ENCODE measurements at regions not wholly inside any gene's neighbourhood (a gene's known extent, or its start where the extent isn't known, plus 50 kb on each side); places are given as distances from the start of the nearest gene placed in this dataset.

DNA sequence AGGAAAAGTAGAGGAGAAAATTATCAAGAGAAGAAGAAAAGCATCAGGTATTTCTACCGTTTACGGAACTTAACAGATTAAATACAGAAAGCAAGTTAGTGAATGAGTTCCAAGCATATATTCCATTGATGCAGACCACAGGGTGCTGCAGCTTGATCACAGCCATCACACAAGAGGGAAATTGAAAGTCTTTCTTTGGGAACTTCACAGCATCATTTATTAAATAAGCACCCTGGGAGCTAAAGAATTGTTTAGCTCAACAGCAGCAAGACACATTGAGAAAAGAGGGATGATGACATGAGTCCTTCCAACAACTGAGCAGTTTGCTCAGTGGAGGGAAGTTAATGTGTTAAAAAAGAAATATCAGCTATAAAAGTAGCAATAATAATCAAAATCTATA lies 69.3 kb upstream of the DYNC1I2 start:
- H3K27ac ChIP-seq (ENCODE audit: low read depth, low read length, poor library complexity, severe bottlenecking): no peak overlapping the region
- no peaks in the 10 kb centered on the region for H3K9me2 ChIP-seq (ENCODE audit: insufficient read depth, low read length)
- H3K4me2 ChIP-seq (ENCODE audit: low read length): no peak overlapping the region
- H3K79me2 ChIP-seq (ENCODE audit: insufficient read depth, low read depth, low read length): no peaks in the 10 kb centered on the region
- no peaks in the 10 kb centered on the region for H3K9me3 ChIP-seq (ENCODE audit: low read length)
- CTCF ChIA-PET (ENCODE audit: unreplicated experiment): no interaction called here
- POLR2A ChIA-PET: no interaction called here
- H3K36me3 ChIP-seq (ENCODE audit: insufficient read depth, low read length): no peaks in the 10 kb centered on the region
- no peaks in the 10 kb centered on the region for H3K4me1 ChIP-seq (ENCODE audit: insufficient read depth, low read length, poor library complexity, severe bottlenecking)
- no peaks in the 10 kb centered on the region for H4K20me1 ChIP-seq (ENCODE audit: insufficient read depth, low read length)
- no peak overlapping the region for H2AFZ ChIP-seq (ENCODE audit: low read length)
- DNase-seq (ENCODE audit: low spot score): no peak
- no peak for TF ChIP-seq EZH2phosphoT487 (IDR thresholded peaks at IDR 0.05; ENCODE audit: borderline replicate concordance, low read depth, low read length)
- TF ChIP-seq, protein P1, sequence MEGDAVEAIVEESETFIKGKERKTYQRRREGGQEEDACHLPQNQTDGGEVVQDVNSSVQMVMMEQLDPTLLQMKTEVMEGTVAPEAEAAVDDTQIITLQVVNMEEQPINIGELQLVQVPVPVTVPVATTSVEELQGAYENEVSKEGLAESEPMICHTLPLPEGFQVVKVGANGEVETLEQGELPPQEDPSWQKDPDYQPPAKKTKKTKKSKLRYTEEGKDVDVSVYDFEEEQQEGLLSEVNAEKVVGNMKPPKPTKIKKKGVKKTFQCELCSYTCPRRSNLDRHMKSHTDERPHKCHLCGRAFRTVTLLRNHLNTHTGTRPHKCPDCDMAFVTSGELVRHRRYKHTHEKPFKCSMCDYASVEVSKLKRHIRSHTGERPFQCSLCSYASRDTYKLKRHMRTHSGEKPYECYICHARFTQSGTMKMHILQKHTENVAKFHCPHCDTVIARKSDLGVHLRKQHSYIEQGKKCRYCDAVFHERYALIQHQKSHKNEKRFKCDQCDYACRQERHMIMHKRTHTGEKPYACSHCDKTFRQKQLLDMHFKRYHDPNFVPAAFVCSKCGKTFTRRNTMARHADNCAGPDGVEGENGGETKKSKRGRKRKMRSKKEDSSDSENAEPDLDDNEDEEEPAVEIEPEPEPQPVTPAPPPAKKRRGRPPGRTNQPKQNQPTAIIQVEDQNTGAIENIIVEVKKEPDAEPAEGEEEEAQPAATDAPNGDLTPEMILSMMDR (conservative IDR thresholded peaks at IDR 0.05; ENCODE audit: low read length): no peak
- no TSS peak for BruUV-seq (replicated peaks)
- intact Hi-C loops (cut with micrococcal nuclease; ENCODE audit: unreplicated experiment): no loop called here
- no peak overlapping the region for H3K4me3 ChIP-seq (ENCODE audit: low read depth, low read length, poor library complexity, severe bottlenecking)

DNA sequence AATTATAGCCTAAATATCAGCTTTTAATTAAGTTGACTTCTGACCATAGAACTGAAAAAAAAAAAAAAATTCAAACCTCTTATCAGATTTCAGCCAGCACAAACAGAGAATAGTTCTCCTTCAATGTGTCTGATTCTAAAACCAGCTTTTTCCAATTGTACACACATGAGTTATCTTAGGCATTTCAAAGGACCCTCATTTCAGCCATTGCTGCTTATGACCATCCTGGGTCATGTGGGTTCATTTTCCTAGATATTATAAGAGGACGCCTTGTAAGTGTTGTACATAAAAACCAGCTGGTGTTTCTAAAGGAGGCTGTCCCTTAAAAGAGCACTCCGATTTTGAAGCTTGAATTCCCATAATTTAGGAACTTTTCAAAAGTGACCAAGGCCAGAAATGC lies 62.3 kb upstream of the DYNC1I2 start:
- POLR2A ChIA-PET: interaction anchor here (0.6 to 0.8 kb wide), 4 partner anchors 8 to 1039 kb away, joined by 3 to 4 read pairs (median 4); no protein-coding TSS in a partner anchor
- intact Hi-C loops (cut with micrococcal nuclease; ENCODE audit: unreplicated experiment): no loop called here
- no peaks in the 10 kb centered on the region for H3K4me1 ChIP-seq (ENCODE audit: insufficient read depth, low read length, poor library complexity, severe bottlenecking)
- no peak for DNase-seq (ENCODE audit: low spot score)
- H2AFZ ChIP-seq (ENCODE audit: low read length): no peak overlapping the region
- H3K9me2 ChIP-seq (ENCODE audit: insufficient read depth, low read length): no peaks in the 10 kb centered on the region
- no peak overlapping the region for H3K27ac ChIP-seq (ENCODE audit: low read depth, low read length, poor library complexity, severe bottlenecking)
- H3K9me3 ChIP-seq (ENCODE audit: low read length): peaks cover 14% of the 10 kb centered on the region; the same call in 1 of the 2 replicates
- BruUV-seq (replicated peaks): no TSS peak
- H3K4me2 ChIP-seq (ENCODE audit: low read length): no peak overlapping the region
- H3K36me3 ChIP-seq (ENCODE audit: insufficient read depth, low read length): no peaks in the 10 kb centered on the region
- CTCF ChIA-PET (ENCODE audit: unreplicated experiment): no interaction called here
- no peak overlapping the region for H3K4me3 ChIP-seq (ENCODE audit: low read depth, low read length, poor library complexity, severe bottlenecking)
- H4K20me1 ChIP-seq (ENCODE audit: insufficient read depth, low read length): no peaks in the 10 kb centered on the region
- TF ChIP-seq, protein P1 (conservative IDR thresholded peaks at IDR 0.05; ENCODE audit: low read length): no peak
- no peaks in the 10 kb centered on the region for H3K79me2 ChIP-seq (ENCODE audit: insufficient read depth, low read depth, low read length)

DNA sequence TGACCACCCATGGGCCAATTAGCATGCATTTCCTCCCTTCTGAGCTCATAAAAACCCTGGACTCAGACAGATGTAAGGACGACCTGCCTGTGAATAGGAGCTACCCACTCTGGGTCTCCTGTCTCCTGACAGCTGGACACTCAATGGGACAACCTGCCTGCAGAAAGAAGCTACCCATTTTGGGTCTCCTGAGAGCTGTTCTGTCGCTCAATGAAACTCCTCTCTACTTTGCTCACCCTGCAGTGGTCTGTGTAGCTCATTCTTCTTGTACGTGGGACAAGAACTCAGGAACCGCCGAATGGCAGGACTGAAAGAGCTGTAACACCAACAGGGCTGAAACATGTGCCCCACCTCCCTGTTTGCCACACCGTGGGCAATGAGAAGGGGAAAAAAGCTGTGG lies 60.3 kb upstream of the DYNC1I2 start:
- CTCF ChIA-PET (ENCODE audit: unreplicated experiment): no interaction called here
- H3K9me2 ChIP-seq (ENCODE audit: insufficient read depth, low read length): no peaks in the 10 kb centered on the region
- H2AFZ ChIP-seq (ENCODE audit: low read length): no peak overlapping the region
- TF ChIP-seq, protein P1 (conservative IDR thresholded peaks at IDR 0.05; ENCODE audit: low read length): no peak
- no peak for TF ChIP-seq EZH2phosphoT487 (IDR thresholded peaks at IDR 0.05; ENCODE audit: borderline replicate concordance, low read depth, low read length)
- no peaks in the 10 kb centered on the region for H3K36me3 ChIP-seq (ENCODE audit: insufficient read depth, low read length)
- BruUV-seq (replicated peaks): no TSS peak
- no peaks in the 10 kb centered on the region for H3K79me2 ChIP-seq (ENCODE audit: insufficient read depth, low read depth, low read length)
- no peak for DNase-seq (ENCODE audit: low spot score)
- H3K4me1 ChIP-seq (ENCODE audit: insufficient read depth, low read length, poor library complexity, severe bottlenecking): no peaks in the 10 kb centered on the region
- no peaks in the 10 kb centered on the region for H4K20me1 ChIP-seq (ENCODE audit: insufficient read depth, low read length)
- intact Hi-C loops (cut with micrococcal nuclease; ENCODE audit: unreplicated experiment): no loop called here
- H3K4me2 ChIP-seq (ENCODE audit: low read length): no peak overlapping the region
- H3K9me3 ChIP-seq (ENCODE audit: low read length): peaks cover 28% of the 10 kb centered on the region
- H3K4me3 ChIP-seq (ENCODE audit: low read depth, low read length, poor library complexity, severe bottlenecking): no peak overlapping the region
- POLR2A ChIA-PET: interaction anchor here (0.7 to 1.3 kb wide), 2 partner anchors 13 to 25 kb away, joined by 3 to 4 read pairs; no protein-coding TSS in a partner anchor
- H3K27ac ChIP-seq (ENCODE audit: low read depth, low read length, poor library complexity, severe bottlenecking): no peak overlapping the region
